Prostate gland (tissue), 2 donors: ENCODE measurements at regions not wholly inside any gene's neighbourhood (a gene's known extent, or its start where the extent isn't known, plus 50 kb on each side); places are given as distances from the start of the nearest gene placed in this dataset.

Source experiments
- DNase-seq: peaks from one replicate; pipeline ENCODE4 v3.0.0-alpha.2; 2019; ENCODE audit warnings: low spot score
- H3K27ac ChIP-seq, 2 donors: fragments of 200-600 bp; sonication (generic); 2 replicates each; pipeline ENCODE4 v1.5.1; 2017 to 2019
- H3K27me3 ChIP-seq: fragments of 200-600 bp; sonication (generic); replicated peaks from 2 replicates; pipeline ENCODE4 v1.5.1; 2019; ENCODE audit not compliant: insufficient read depth
- H3K36me3 ChIP-seq, 2 donors: fragments of 200-600 bp; sonication (generic); 1 replicate in 1 of 2; 2 replicates in 1 of 2; pipeline versions ENCODE4 v1.5.1 to v1.8.1; 2017 to 2019
- H3K4me1 ChIP-seq: fragments of 200-600 bp; sonication (generic); replicated peaks from 2 replicates; pipeline ENCODE4 v1.5.1; 2019
- H3K4me3 ChIP-seq, 2 donors: fragments of 200-600 bp; sonication (generic); 2 replicates each; pipeline ENCODE4 v1.5.1; 2017 to 2019
- H3K9me3 ChIP-seq: fragments of 200-600 bp; sonication (generic); 2 replicates; pipeline ENCODE4 v1.5.1; 2017
- POLR2A ChIP-seq: fragments of 450-650 bp; IDR thresholded peaks from one replicate; pipeline ENCODE4 v1.6.1; 2016; ENCODE audit warnings: antibody characterized with exemption, mild to moderate bottlenecking
- POLR2AphosphoS5 ChIP-seq: sonication (generic); formaldehyde crosslinking; IDR thresholded peaks from one replicate; pipeline ENCODE4 v1.6.1; 2017; ENCODE audit warnings: antibody characterized with exemption
- WGBS: methylation state at CpG from one replicate; pipeline ENCODE4 v1.1.5; 2018; 5-methylcytosine and 5-hydroxymethylcytosine counted together
- intact Hi-C: fragments of 100-400 bp; cut with DNase I; formaldehyde crosslinking; loops from one replicate; pipeline ENCODE4 v1.14.2; 2022
- TF ChIP-seq, protein P1 (sequence below), 4 experiments: fragments of 200-600 bp in 2 of 4; fragments of 450-650 bp in 2 of 4; sonication (generic) in 2 of 4; IDR thresholded peaks; 1 replicate in 3 of 4; 2 replicates in 1 of 4; pipeline ENCODE4 v1.5.1; 2016 to 2019; ENCODE audit warnings: antibody characterized with exemption in 4 of 4, mild to moderate bottlenecking in 2 of 4, moderate library complexity in 2 of 4

DNA sequence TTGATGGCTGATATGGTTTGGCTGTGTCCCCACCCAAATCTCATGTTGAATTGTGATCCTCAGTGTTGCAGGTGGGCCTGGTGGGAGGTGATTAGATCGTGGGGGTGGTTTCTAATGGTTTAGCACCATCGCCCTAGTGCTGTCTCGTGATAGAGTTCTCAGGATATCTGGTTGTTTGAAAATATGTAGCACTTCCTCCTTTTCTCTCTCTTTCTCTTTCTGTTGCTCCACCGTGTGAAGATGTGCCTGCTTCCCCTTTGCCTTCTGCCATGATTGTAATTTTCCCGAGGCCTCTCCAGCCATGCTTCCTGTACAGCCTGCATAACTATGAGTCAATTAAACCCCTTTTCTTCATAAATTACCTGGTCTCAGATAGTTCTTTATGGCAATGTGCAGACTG, 111.6 kb downstream of the SREK1 start:
- Histone ChIP-seq H3K9me3 (no peaks in the 10 kb centered on the region), H3K27me3 (no peaks in the 10 kb centered on the region), H3K36me3 (no peaks in the 10 kb centered on the region), H3K4me3 (no peak overlapping the region), H3K27ac (no peak overlapping the region), H3K4me1 (no peaks in the 10 kb centered on the region)
- DNase-seq: no peak
- intact Hi-C loops: no loop called here
- TF ChIP-seq POLR2A: no peak
- WGBS: 91% methylated on average over 5 of the region's 5 CpGs

DNA sequence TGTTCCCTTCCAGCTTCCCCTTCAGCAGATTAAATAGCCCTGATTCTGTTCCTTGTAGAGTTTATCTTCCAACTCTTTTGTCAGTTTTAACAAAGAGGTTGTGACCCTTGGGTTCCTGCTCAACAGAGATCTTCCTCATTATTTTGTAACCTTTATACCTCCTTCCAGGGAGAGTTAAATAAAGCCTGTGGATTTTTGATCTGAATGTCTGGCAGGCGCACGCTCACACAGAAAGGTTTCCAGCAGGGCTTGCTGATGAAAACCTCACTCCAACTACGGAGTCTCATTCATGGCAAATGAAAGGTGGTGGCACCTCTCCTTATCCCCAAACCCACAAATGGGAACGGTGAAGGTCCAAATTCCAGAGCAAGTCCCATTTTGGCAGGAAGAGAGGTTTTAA, 129.0 kb downstream of the SREK1 start:
- Histone ChIP-seq H3K27me3 (no peaks in the 10 kb centered on the region), H3K27ac (no peak overlapping the region), H3K4me1 (no peaks in the 10 kb centered on the region), H3K9me3 (no peaks in the 10 kb centered on the region), H3K36me3 (no peaks in the 10 kb centered on the region), H3K4me3 (no peak overlapping the region)
- WGBS: 84% methylated on average over 4 of the region's 4 CpGs
- no peak for TF ChIP-seq POLR2A
- DNase-seq: no peak
- intact Hi-C loops: no loop called here

DNA sequence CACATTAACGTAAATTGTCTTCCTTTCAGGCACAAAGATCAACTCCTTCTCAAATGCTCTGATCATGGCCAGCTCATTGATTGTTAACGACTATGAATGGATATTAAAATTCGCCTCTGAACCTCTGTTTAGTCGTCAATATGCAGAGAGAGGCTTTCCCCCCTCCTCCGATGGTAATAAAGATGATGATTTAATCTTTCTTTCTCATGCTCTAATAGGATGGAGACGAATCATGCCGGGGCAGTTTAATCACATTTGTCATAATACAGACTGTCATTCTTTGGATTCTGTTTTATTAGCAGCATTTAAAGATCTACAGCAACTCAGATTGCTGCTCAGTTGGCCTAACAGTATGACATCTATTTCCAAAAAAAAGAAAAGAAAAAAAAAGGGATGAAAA, 132.9 kb downstream of the SREK1 start:
- H3K27ac ChIP-seq: no peak overlapping the region
- TF ChIP-seq, protein P1, sequence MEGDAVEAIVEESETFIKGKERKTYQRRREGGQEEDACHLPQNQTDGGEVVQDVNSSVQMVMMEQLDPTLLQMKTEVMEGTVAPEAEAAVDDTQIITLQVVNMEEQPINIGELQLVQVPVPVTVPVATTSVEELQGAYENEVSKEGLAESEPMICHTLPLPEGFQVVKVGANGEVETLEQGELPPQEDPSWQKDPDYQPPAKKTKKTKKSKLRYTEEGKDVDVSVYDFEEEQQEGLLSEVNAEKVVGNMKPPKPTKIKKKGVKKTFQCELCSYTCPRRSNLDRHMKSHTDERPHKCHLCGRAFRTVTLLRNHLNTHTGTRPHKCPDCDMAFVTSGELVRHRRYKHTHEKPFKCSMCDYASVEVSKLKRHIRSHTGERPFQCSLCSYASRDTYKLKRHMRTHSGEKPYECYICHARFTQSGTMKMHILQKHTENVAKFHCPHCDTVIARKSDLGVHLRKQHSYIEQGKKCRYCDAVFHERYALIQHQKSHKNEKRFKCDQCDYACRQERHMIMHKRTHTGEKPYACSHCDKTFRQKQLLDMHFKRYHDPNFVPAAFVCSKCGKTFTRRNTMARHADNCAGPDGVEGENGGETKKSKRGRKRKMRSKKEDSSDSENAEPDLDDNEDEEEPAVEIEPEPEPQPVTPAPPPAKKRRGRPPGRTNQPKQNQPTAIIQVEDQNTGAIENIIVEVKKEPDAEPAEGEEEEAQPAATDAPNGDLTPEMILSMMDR (IDR thresholded peaks at IDR 0.05): no peak
- TF ChIP-seq POLR2AphosphoS5 (no peak), POLR2A (no peak)
- intact Hi-C loops: no loop called here
- no peaks in the 10 kb centered on the region for H3K4me1 ChIP-seq
- H3K9me3 ChIP-seq: no peaks in the 10 kb centered on the region
- no peak overlapping the region for H3K4me3 ChIP-seq
- no peaks in the 10 kb centered on the region for H3K36me3 ChIP-seq
- no peak for DNase-seq
- H3K27me3 ChIP-seq: no peaks in the 10 kb centered on the region
- WGBS: 79% methylated on average over 7 of the region's 7 CpGs

DNA sequence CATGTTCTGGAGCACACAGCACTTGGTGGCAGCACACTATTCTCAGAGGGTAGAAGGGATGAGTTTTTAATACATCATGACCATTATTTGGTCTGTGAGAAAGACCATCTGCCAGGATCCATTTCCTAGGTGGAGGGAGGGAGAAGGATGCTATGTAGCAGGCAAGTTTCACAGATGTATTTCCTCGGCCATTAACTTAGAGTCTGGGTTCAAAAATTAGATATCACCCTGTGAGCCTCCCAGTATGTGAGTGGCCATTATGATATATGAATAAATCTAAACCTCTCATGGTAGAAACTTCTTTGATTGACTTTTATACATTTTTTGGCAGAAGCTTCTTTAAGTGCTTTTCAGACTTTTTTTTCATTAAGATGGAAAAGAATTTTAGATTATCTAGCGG, 133.9 kb downstream of the SREK1 start:
- intact Hi-C loops: no loop called here
- WGBS: 87% methylated on average over 2 of the region's 2 CpGs
- no peaks in the 10 kb centered on the region for H3K36me3 ChIP-seq
- no peak overlapping the region for H3K27ac ChIP-seq
- TF ChIP-seq POLR2A (no peak), POLR2AphosphoS5 (no peak)
- TF ChIP-seq, protein P1 (IDR thresholded peaks at IDR 0.05): no peak
- H3K27me3 ChIP-seq: no peaks in the 10 kb centered on the region
- no peak for DNase-seq
- no peak overlapping the region for H3K4me3 ChIP-seq
- no peaks in the 10 kb centered on the region for H3K4me1 ChIP-seq
- H3K9me3 ChIP-seq: no peaks in the 10 kb centered on the region

DNA sequence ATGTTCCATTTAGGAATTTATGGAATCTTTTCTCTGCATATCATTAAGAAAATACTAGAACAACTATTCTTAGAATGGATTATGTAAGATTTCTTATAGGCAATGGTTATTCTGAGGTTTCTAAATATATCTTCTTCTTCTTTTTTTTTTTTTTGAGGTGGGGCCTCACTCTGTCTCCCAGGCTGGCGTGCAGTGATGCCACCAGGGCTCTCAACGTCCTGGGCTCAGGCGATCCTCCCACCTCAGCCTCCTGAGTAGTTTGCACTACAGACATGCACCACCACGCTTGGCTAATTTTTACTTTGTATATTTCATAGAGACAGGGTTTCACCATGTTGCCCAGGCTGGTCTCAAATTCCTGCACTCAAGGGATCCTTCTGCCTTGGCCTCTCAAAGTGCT, 137.2 kb downstream of the SREK1 start:
- Histone ChIP-seq H3K27me3 (no peaks in the 10 kb centered on the region), H3K27ac (no peak overlapping the region), H3K4me1 (no peaks in the 10 kb centered on the region), H3K9me3 (no peaks in the 10 kb centered on the region), H3K36me3 (no peaks in the 10 kb centered on the region), H3K4me3 (no peak overlapping the region)
- TF ChIP-seq POLR2A: no peak
- no peak for TF ChIP-seq POLR2AphosphoS5
- TF ChIP-seq, protein P1 (IDR thresholded peaks at IDR 0.05): no peak
- WGBS: 70% methylated on average over 4 of the region's 4 CpGs
- DNase-seq: no peak
- intact Hi-C loops: no loop called here

DNA sequence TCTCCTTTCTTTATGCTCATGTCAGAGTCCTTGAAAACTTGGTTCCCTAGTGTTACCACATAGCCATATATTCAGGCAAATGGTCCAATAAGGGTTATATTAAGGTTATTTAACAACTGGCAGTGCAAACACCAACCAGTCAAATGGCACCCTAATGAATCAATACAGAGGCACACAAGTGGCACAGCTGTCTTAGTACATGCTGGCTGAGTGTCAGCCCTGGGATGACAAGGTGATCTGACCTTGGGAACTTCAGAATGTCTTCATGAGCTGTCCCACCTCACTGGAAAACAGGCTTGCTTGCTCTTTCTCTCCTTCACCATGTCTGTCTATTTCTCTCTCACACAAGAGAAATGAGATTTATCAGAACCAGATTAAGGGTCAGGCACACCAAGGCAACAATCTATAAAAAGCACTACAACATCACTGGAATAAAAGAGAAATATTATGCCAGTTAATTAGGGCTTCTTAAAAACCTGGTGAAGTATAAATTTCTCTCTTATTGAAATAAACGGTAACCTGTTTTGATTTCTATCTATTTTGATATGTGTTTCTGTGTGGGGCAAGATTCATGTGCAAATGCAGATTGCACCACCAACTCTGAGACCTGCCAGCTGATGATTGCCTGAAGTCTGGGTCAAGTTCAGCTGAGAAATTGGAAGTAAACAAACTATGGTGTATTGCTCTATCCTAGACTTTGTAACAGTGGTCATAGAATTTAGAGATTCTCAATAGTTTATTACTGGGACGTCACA, 140.7 kb downstream of the SREK1 start:
- TF ChIP-seq POLR2AphosphoS5: no peak
- TF ChIP-seq, protein P1 (IDR thresholded peaks at IDR 0.05): no peak
- TF ChIP-seq POLR2A: no peak
- DNase-seq: no peak
- H3K36me3 ChIP-seq: no peaks in the 10 kb centered on the region
- no peak overlapping the region for H3K27ac ChIP-seq
- WGBS: 82% methylated on average over 2 of the region's 2 CpGs
- H3K9me3 ChIP-seq: no peaks in the 10 kb centered on the region
- H3K27me3 ChIP-seq: no peaks in the 10 kb centered on the region
- intact Hi-C loops: no loop called here
- H3K4me3 ChIP-seq: no peak overlapping the region
- H3K4me1 ChIP-seq: no peaks in the 10 kb centered on the region
